H9 (cell line): ENCODE measurements at regions not wholly inside any gene's neighbourhood (a gene's known extent, or its start where the extent isn't known, plus 50 kb on each side); places are given as distances from the start of the nearest gene placed in this dataset.
A peak's percentile ranks its signal among the peaks of the same experiment; 100 is the strongest.

Source experiments
- DNase-seq: peaks from one replicate; pipeline ENCODE4 v3.0.0-alpha.2; 2017
- H2AFZ ChIP-seq: one replicate; pipeline ENCODE4 v1.6.1; 2013; ENCODE audit warnings: mild to moderate bottlenecking, low read length, control low read depth, moderate library complexity
- H2AK5ac ChIP-seq: 2 replicates; pipeline ENCODE4 v1.6.1; 2013; ENCODE audit warnings: low read length, control low read depth, mixed read lengths; ENCODE audit not compliant: insufficient read length
- H2BK120ac ChIP-seq: one replicate; pipeline ENCODE4 v1.6.1; 2013; ENCODE audit warnings: low read depth, mild to moderate bottlenecking, low read length, control low read depth, inconsistent platforms; ENCODE audit not compliant: poor library complexity, severe bottlenecking
- H2BK12ac ChIP-seq: 2 replicates; pipeline ENCODE4 v1.6.1; 2013; ENCODE audit warnings: low read length, control low read depth, mixed read lengths, low read depth; ENCODE audit not compliant: insufficient read length
- H2BK15ac ChIP-seq: 2 replicates; pipeline ENCODE4 v1.6.1; 2013; ENCODE audit warnings: low read depth, low read length, control low read depth
- H2BK20ac ChIP-seq: one replicate; pipeline ENCODE4 v1.6.1; 2013; ENCODE audit warnings: low read depth, mild to moderate bottlenecking, low read length, control low read depth, inconsistent platforms; ENCODE audit not compliant: poor library complexity, severe bottlenecking
- H2BK5ac ChIP-seq: 2 replicates; pipeline ENCODE4 v1.6.1; 2013; ENCODE audit warnings: low read length, control low read depth, mixed read lengths; ENCODE audit not compliant: insufficient read length
- H3K14ac ChIP-seq: 2 replicates; pipeline ENCODE4 v1.6.1; 2013; ENCODE audit warnings: low read length, control low read depth; ENCODE audit not compliant: insufficient read depth
- H3K18ac ChIP-seq: 2 replicates; pipeline ENCODE4 v1.6.1; 2013; ENCODE audit warnings: low read depth, mild to moderate bottlenecking, mixed read lengths, low read length, control low read depth; ENCODE audit not compliant: insufficient read length
- H3K23ac ChIP-seq: 2 replicates; pipeline ENCODE4 v1.6.1; 2013; ENCODE audit warnings: low read length, control low read depth, mixed read lengths, low read depth; ENCODE audit not compliant: insufficient read length
- H3K23me2 ChIP-seq: 2 replicates; pipeline ENCODE4 v1.6.1; 2013; ENCODE audit warnings: low read depth, mild to moderate bottlenecking, mixed read lengths, low read length, control low read depth; ENCODE audit not compliant: insufficient read length, poor library complexity, severe bottlenecking
- H3K27ac ChIP-seq: 2 replicates; pipeline ENCODE4 v1.5.1; 2013; ENCODE audit warnings: low read length, control low read depth, mixed read lengths, low read depth; ENCODE audit not compliant: insufficient read length
- H3K27me3 ChIP-seq: 2 replicates; pipeline ENCODE4 v1.6.1; 2013; ENCODE audit warnings: low read length, control low read depth, inconsistent platforms; ENCODE audit not compliant: insufficient read depth
- H3K4ac ChIP-seq: 2 replicates; pipeline ENCODE4 v1.6.1; 2013; ENCODE audit warnings: low read depth, mild to moderate bottlenecking, control low read depth, inconsistent platforms, low read length, moderate library complexity
- H3K4me1 ChIP-seq: 2 replicates; pipeline ENCODE4 v1.6.1; 2013; ENCODE audit warnings: low read length, control low read depth, inconsistent platforms; ENCODE audit not compliant: insufficient read depth
- H3K4me2 ChIP-seq: 2 replicates; pipeline ENCODE4 v1.6.1; 2013; ENCODE audit warnings: low read length, control low read depth, mixed read lengths; ENCODE audit not compliant: insufficient read length, insufficient read depth
- H3K56ac ChIP-seq: 2 replicates; pipeline ENCODE4 v1.6.1; 2013; ENCODE audit warnings: low read depth, mild to moderate bottlenecking, mixed read lengths, low read length, control low read depth; ENCODE audit not compliant: insufficient read length
- H3K79me1 ChIP-seq: 2 replicates; pipeline ENCODE4 v1.6.1; 2013; ENCODE audit warnings: low read depth, mild to moderate bottlenecking, moderate library complexity, low read length, control low read depth, inconsistent platforms; ENCODE audit not compliant: insufficient read depth, poor library complexity, severe bottlenecking
- H3K79me2 ChIP-seq: 2 replicates; pipeline ENCODE4 v1.6.1; 2013; ENCODE audit warnings: low read length, control low read depth, inconsistent platforms; ENCODE audit not compliant: insufficient read depth
- H3K9ac ChIP-seq: 2 replicates; pipeline ENCODE4 v1.6.1; 2013; ENCODE audit warnings: low read length, control low read depth, mixed read lengths; ENCODE audit not compliant: insufficient read length; ENCODE audit errors: extremely low read depth
- H3K9me3 ChIP-seq: one replicate; pipeline ENCODE4 v1.6.1; 2013; ENCODE audit warnings: low read depth, low read length, inconsistent platforms; ENCODE audit not compliant: control insufficient read depth
- H3T11ph ChIP-seq: one replicate; pipeline ENCODE4 v1.6.1; 2013; ENCODE audit warnings: mild to moderate bottlenecking, low read length, control low read depth, inconsistent platforms
- H4K20me1 ChIP-seq: one replicate; pipeline ENCODE4 v1.6.1; 2013; ENCODE audit not compliant: control insufficient read depth, insufficient read length, insufficient read depth
- H4K5ac ChIP-seq: 2 replicates; pipeline ENCODE4 v1.6.1; 2013; ENCODE audit warnings: low read depth, mild to moderate bottlenecking, mixed read lengths, low read length, control low read depth; ENCODE audit not compliant: insufficient read length
- H4K8ac ChIP-seq: replicated peaks from 2 replicates; pipeline ENCODE4 v1.6.1; 2013; ENCODE audit warnings: low read length, control low read depth, mixed read lengths, low read depth; ENCODE audit not compliant: insufficient read length
- H4K91ac ChIP-seq: 2 replicates; pipeline ENCODE4 v1.6.1; 2013; ENCODE audit warnings: low read depth, mild to moderate bottlenecking, moderate library complexity, mixed read lengths, low read length, control low read depth; ENCODE audit not compliant: insufficient read length
- H3K27ac Mint-ChIP-seq, 3 experiments: 2 replicates in 2 of 3; 3 replicates in 1 of 3; pipeline ENCODE4 v1.8.0; 2020 to 2021; ENCODE audit warnings: mixed read lengths in 3 of 3, mild to moderate bottlenecking in 1 of 3, moderate library complexity in 1 of 3
- H3K27me3 Mint-ChIP-seq: 2 replicates; pipeline ENCODE4 v1.8.0; 2021; ENCODE audit warnings: low read depth, mild to moderate bottlenecking, moderate library complexity, mixed read lengths
- H3K36me3 Mint-ChIP-seq, 3 experiments: 2 replicates in 2 of 3; 3 replicates in 1 of 3; pipeline ENCODE4 v1.8.0; 2020 to 2021; ENCODE audit warnings: low read depth in 3 of 3, mixed read lengths in 3 of 3; ENCODE audit not compliant: insufficient read depth in 1 of 3
- H3K4me1 Mint-ChIP-seq, 2 experiments: 2 replicates each; pipeline ENCODE4 v1.8.0; 2020; ENCODE audit warnings: mixed read lengths in 2 of 2
- H3K4me3 Mint-ChIP-seq, 2 experiments: 2 replicates in 1 of 2; 3 replicates in 1 of 2; pipeline ENCODE4 v1.8.0; 2020 to 2021; ENCODE audit warnings: mild to moderate bottlenecking in 2 of 2, mixed read lengths in 2 of 2, moderate library complexity in 1 of 2
- H3K9me3 Mint-ChIP-seq, 2 experiments: 2 replicates in 1 of 2; 3 replicates in 1 of 2; pipeline ENCODE4 v1.8.0; 2020; ENCODE audit warnings: mild to moderate bottlenecking in 2 of 2, mixed read lengths in 2 of 2, moderate library complexity in 1 of 2
- CTCF ChIP-seq: fragments of 200-600 bp; sonication (generic); conservative IDR thresholded peaks from 3 replicates; pipeline ENCODE4 v1.8.0; 2021; ENCODE audit warnings: antibody characterized with exemption, mild to moderate bottlenecking
- WGBS: extraction: QIAGEN DNeasy Blood & Tissue Kit; methylation state at CpG from one replicate; pipeline ENCODE4 v1.1.7; 2013; ENCODE audit warnings: missing lambda C conversion rate, low lambda C conversion rate, mixed read lengths; ENCODE audit not compliant: insufficient read length; ENCODE audit errors: extremely low coverage; 5-methylcytosine and 5-hydroxymethylcytosine counted together

- H3K4me1 ChIP-seq, result no peaks in the 10 kb centered on the region; the same call in 1 of the 2 replicates
- H3K4me3 Mint-ChIP-seq, result no peak overlapping the region
- H3K23me2 ChIP-seq, result no peaks in the 10 kb centered on the region
- peak overlapping the region in 1 of 3 experiments; percentile 17; a peak in 2 of 7 replicates for H3K27ac Mint-ChIP-seq
- no peak overlapping the region for H2AFZ ChIP-seq
- H2BK20ac ChIP-seq, result no peak overlapping the region
- H3K56ac ChIP-seq, result no peak overlapping the region
- no peak overlapping the region for H4K5ac ChIP-seq
- no peaks in the 10 kb centered on the region for H4K20me1 ChIP-seq
- peaks cover 10% of the 10 kb centered on the region for H3K9me3 ChIP-seq
- H2BK5ac ChIP-seq, result no peak overlapping the region
- H3K9ac ChIP-seq, result no peak overlapping the region
- H2BK15ac ChIP-seq, result no peak overlapping the region
- no peaks in the 10 kb centered on the region for H3K79me2 ChIP-seq
- H4K8ac ChIP-seq, result no peak overlapping the region
- DNase-seq, result no peak
- H3K23ac ChIP-seq, result no peak overlapping the region
- no peak overlapping the region for H3T11ph ChIP-seq
- H3K4ac ChIP-seq, result no peak overlapping the region
- no CpG with 5 or more reads among the region's 3 CpGs for WGBS
- no peaks in the 10 kb centered on the region for H3K79me1 ChIP-seq
- peaks cover 24 to 30% of the 10 kb centered on the region in 2 experiments for H3K9me3 Mint-ChIP-seq
- H3K14ac ChIP-seq, result no peak overlapping the region
- TF ChIP-seq CTCF, result no peak
- H3K27me3 Mint-ChIP-seq, result no peaks in the 10 kb centered on the region; the same call in 1 of the 2 replicates
- no peak overlapping the region for H3K18ac ChIP-seq
- no peak overlapping the region for H2BK120ac ChIP-seq
- H3K4me1 Mint-ChIP-seq, result peaks cover 19 to 22% of the 10 kb centered on the region in 2 experiments
- no peak overlapping the region for H4K91ac ChIP-seq
- no peak overlapping the region for H2AK5ac ChIP-seq
- H2BK12ac ChIP-seq, result no peak overlapping the region
- H3K27ac ChIP-seq, result no peak overlapping the region
- peaks cover 12 to 29% (median 12%) of the 10 kb centered on the region in 3 experiments for H3K36me3 Mint-ChIP-seq
- H3K4me2 ChIP-seq, result no peak overlapping the region
- H3K27me3 ChIP-seq, result no peaks in the 10 kb centered on the region
Observed at GRCh38 chr1:8122160-8122476, 96.0 kb upstream of the ERRFI1 start.
